ENCODE measurements at regions not wholly inside any gene's neighbourhood (a gene's known extent, or its start where the extent isn't known, plus 50 kb on each side); places are given as distances from the start of the nearest gene placed in this dataset.

- TF ChIP-seq POLR2AphosphoS5 (IDR thresholded peaks at IDR 0.05) (no peak), EP300 (IDR thresholded peaks at IDR 0.05) (no peak), POLR2A (IDR thresholded peaks at IDR 0.05) (no peak)
Measured at GRCh38 chr18:68181956-68182355, 533.0 kb downstream of the TMX3 start.

All from upper lobe of left lung (tissue), 4 donors.